Esophagus squamous epithelium (tissue), 4 donors: ENCODE measurements at regions not wholly inside any gene's neighbourhood (a gene's known extent, or its start where the extent isn't known, plus 50 kb on each side); places are given as distances from the start of the nearest gene placed in this dataset.

ENCODE experiments used
- CTCF ChIP-seq, 6 experiments: fragments of 450-650 bp in 4 of 6; fragments of 200-600 bp in 2 of 6; sonication (generic) in 2 of 6; IDR thresholded peaks; one replicate each; pipeline ENCODE4 v1.5.1; 2016 to 2019; ENCODE audit warnings: antibody characterized with exemption in 6 of 6, mild to moderate bottlenecking in 4 of 6, moderate library complexity in 4 of 6
- POLR2A ChIP-seq, 4 donors: fragments of 450-650 bp; IDR thresholded peaks; one replicate each; pipeline ENCODE4 v1.6.1; 2017; ENCODE audit warnings: antibody characterized with exemption in 4 of 4, mild to moderate bottlenecking in 4 of 4, moderate library complexity in 3 of 4

- TF ChIP-seq CTCF (IDR thresholded peaks at IDR 0.05) (no peak), POLR2A (IDR thresholded peaks at IDR 0.05) (no peak)
Measured at GRCh38 chr5:62133426-62133825, 172.6 kb upstream of the KIF2A start.
